Activated CD4-positive, alpha-beta T cell treated with anti-CD3 and anti-CD28 coated beads for 48 hours (primary cell): ENCODE measurements at regions not wholly inside any gene's neighbourhood (a gene's known extent, or its start where the extent isn't known, plus 50 kb on each side); places are given as distances from the start of the nearest gene placed in this dataset.
"Not testable (repeated sequence)": the region's sequence is repeated elsewhere in the genome, so short reads cannot be mapped to it uniquely, and the experiment has no call there.

Source experiments
- DNase-seq: peaks from one replicate; pipeline ENCODE4 v3.0.0-alpha.2; 2020

DNA sequence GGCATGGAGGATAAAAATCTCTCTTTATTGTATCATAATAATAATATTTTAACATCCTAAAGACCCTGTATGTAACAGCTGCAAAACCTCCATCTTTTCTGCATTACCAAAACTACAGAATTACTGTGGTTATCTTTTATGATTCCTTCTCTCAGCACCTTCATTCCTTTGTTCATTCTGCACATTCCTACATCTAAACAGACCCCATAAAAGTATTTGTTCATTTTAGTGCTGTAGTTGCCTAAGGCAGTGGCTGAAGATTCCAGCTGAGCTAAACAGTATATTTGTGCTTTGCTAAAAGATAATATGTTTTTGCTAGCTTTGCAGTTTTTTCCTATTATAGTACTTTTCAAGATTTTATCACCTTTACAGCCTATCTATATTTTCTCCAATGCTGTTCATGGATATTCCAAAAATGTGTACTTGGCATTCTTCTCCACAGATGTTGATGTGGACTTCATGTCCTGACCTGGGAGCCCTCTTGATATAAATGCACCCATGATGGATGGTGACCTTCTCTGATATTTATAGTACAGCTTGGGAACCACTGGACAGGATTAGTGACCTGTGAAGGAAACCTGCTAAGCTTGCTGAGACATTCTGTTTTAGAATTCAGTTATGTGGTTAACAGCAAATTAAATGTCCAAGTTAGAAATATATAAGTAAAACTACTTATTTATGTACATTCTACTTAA, 2832.9 kb upstream of the PCDH20 start:
- DNase-seq, result no peak

DNA sequence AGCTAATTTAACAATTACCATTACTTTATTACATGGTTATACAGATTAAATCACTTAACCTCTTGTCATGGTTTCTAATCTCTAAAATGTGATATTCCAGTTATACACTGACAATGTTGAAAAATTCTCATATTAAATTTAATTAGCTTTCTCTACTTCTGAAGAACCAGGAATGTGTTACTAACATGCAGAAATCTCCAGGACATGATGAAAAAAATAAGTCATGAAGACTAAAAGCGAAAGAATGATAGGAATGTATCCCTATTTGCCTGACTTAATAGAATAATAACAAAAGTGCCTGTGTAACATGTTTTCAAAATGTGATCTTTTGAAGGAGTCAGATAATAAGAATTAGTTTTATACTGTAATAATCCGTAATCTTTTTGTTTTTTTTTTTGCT, 2823.7 kb upstream of the PCDH20 start:
- DNase-seq, result no peak

DNA sequence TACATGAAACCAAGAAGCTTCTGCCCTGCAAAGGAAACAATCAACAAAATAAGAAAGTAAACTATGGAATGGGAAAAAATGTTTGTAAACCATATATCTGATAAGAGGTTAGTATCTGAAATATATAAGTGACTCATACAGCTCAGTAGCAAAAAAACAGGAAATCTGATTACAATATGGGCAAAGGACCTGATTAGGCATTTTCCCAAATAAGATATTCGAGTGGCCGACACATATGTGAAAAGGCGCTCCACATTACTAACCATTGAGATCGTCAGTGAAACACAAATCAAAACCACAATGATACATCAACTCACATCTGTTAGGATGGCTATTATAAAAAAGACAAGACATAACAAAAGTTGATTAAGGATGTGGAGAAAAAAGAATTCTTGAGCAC, 2818.6 kb upstream of the PCDH20 start:
- DNase-seq, result no peak

DNA sequence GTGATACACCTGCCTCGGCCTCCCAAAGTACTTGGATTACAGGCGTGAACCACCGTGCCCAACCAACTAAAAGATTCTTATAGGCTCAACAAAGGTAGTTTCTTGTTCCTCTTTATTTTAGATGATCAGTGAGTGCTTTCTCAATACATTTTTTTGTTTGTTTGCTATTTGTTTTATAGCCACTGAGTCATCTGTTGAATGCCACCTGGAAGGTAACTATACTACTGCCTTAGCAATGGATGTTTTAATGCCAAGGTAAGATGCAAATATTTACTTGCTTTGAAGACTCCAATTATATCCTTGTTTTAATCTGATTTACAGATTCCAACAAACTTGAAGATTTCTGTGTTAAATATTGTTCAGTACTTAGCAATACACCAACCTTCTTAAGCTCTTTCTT, 2807.4 kb upstream of the PCDH20 start:
- DNase-seq, result no peak

DNA sequence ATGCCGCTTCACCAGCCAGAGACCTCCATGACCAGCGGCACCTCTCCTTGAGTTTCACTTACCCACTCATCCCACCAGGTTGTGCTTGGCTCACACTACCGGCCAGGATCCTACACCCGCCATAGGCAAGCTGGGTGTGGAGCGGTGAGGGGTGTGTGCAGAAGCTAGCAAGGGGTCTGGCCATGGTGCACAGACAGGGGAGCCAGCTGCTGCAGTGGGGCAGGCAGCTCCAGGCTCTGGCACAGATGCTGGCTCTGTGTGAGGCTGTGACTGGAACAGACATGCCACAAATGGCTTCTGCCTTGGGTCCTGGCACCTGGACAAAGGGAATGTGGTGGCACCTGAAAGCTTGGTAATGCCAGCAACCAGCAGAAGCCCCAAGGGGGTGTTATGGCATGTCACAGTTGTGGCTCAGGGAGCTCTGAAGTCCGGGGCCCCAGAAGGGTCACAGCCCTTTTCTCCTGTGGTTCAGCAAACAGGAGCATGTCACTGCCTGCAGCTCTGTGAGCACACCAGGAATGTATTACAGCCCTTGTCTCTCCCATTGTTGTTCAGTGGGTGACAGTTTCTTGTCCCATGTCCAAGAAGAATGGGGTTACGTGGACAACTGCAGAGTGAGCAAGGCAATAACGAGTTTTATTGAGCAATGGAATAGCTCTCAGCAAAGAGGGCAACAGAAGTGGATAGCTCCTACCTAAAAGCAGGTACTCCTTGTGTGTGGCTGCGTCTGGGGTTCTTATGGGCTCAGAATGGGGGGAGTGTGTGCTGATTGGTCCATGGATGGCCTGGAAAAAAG, 2791.0 kb upstream of the PCDH20 start:
- DNase-seq, result no peak

DNA sequence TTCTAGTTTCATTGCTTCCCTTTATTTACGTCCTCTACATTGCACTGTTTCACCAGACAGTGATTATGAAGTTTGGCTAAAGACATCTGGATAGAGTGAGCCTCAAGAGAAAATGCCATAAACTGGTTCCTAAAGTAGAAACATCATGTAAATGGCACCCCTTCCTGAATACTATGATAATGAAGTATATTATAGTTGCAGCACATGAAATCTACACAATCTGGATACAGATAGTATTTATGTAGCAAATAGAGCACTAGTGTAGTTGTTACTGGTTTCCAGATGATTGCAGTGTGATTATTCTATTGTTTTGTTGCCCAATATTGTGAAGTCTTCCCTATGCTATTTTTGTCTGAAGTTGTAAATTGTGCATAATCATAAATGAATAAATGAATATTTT, 2786.9 kb upstream of the PCDH20 start:
- no peak for DNase-seq

DNA sequence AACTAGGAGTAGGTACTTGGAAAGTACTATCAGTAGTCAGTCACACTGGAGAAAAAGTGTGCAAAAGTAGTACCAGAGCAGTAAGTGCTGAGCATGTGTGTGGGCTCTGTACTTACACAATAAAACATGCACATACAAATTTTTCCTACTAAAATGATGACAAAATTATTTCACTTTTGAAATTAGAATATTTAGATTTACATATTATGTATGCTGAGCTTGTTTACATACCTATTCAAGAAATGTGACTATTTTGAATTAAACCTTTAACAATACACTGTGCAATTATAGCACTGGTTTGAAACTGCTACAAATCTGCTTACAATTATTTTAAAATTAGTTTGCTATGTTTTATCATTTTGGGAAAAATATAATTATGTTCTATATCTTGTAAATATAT, 2781.6 kb upstream of the PCDH20 start:
- DNase-seq, result no peak

DNA sequence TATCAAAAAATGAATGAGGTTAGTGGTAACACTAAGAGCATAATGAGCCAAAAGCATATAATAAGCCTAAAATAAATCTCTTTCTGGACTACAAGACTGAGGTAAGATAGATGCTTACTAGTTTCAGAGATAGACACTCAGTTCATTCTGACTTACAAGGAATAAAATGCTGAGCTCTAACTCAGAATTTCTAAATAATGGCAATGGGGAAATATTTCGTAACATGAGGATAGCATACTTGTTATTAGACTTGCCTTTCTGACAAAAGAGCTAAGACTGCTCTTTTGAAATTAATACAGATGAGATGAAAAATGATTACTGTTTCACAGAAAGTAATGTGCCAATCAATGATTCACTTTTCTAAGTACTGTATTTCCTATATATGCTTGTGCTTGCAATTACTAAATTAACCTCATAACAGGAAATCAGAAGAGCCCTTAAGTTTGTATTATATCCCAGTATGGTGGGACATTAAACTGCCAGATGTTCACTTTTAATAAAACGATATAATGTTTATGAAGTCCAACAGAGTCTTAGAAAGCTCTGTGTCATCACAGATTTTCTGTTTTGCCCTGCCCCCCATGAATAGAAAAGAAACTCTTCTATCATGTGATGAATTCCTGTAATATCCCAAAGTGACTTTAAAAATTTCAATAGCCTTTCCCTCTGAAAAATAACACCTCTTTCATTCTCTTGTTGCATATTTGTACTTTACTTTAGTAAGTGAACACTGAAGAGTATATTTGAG, 2771.0 kb upstream of the PCDH20 start:
- DNase-seq, result no peak

DNA sequence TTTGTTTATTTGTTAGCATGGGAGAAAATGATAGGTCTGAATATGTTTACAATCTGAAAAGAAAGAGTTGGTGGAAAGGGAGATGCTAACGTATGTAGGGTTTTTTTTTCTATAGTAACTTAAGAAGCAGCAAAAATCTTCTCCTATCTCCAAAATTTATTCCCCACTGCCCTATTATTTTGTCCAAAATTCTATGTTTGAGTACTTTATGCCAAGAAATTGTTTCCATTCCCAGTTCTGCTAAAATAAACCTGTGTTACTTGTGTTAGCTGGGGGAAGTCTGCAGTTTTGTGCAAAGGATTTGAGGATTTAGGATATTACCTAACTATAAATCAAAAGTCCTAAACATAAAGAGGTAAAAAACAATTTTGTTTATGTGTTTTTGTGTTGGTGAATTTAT, 2770.4 kb upstream of the PCDH20 start:
- no peak for DNase-seq

DNA sequence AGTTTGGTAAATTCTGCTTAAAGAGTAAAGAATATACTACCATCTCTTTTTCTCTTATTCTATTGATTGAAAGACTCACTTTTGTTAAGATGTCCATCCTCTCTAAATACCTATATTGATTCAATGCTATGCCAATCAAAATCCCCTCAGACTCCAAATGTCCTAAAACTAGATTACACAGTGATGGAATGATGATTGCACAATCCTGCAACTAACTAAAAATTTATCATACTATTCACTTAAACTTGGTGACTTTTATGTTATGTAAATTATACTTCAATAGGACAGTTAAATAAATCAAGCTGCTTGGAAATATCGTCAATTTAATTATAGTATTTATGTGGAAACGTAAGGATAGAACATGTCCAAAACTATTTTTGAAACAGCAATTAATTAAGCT, 2765.1 kb upstream of the PCDH20 start:
- no peak for DNase-seq

DNA sequence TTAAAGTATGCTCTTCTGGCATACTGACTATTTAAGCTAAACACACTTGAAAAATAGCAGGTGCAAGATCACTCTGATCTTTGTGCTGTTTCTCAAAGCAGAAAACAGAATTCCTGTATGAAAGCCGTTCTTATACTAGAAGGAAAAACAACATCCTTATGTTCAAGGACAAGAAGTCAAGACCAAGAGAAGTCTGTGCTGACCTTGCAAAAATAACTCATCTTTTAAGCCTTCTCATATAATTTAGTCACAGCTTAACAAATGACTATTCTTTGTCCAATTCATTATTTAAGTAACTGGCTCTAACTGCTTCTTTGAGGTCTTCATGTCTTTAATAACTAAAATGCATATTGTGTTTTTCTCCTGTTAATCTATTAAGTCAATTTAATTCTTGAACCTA, 2750.2 kb upstream of the PCDH20 start:
- no peak for DNase-seq

DNA sequence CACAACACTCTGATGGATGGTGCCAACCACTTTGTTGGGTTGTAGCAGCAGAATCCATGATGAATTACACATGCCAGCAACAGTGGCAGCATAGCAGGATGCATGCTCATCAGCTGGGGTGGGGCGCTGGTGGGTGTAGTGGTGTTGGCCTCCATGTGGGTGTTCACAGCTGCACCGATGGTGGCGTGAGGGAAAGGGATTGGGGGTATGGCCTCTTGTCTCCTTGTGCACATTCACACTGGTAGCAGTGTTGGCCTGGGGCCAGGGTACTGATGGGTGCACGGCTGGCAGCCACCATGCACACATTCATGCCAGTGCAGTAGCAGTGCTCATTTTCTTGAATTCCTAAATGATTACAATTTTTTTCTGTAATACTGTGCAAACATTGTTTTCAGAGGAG, 2748.8 kb upstream of the PCDH20 start:
- DNase-seq, result no peak

DNA sequence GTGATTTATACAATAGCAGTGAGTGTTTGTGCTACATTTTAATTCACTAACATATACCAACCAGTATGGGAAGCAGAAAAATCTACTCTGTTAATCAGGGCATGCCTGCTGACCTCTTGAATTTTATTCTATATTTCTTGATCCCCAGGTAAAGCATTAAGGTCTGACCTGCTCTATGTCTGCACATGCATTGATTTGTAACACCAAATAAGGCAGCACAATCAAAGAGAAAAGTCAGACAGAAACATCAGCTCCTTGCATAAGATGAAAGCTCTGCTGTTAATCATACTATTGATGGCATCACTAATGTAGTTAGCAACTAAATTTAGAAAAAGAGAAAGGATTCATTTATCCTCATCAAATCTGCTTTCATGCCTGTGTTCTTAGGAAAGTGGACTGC, 2744.8 kb upstream of the PCDH20 start:
- no peak for DNase-seq

DNA sequence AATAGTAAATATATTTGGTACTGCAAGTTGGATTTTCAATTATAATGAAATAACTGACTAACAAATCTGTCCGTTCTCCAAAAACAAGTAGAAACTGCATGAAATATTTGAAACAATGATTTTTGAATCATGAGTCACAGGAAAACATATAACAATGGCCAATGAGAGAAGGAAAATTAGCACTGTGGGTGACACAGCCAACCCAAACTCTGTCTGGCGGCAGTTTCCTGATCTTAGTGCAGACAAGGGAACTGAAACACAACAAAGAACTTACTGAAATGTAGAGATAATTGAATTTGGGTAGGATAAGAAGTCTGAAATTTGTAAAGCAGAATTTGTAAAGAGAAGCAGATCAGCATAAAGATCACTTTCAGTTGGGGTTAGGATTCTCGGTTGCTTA, 2743.3 kb upstream of the PCDH20 start:
- DNase-seq, result no peak

DNA sequence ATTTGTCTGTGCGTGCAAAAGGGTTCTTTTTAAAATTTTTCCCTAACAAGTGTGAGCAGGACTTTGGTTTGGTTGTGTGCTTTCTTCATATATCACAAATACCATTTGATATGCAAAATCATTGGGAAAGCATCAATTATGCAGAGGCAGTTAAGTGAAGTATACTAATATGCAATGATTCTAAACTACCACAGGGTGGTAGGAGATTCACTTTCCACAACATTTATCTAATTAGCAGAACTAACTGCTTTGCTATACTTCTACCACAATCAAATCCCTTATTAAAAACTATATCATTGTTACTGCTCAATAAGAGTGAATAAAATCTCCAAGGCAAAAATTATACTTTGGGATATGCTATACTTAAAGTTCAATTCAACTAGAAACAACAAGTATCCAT, 2738.9 kb upstream of the PCDH20 start:
- DNase-seq, result no peak

DNA sequence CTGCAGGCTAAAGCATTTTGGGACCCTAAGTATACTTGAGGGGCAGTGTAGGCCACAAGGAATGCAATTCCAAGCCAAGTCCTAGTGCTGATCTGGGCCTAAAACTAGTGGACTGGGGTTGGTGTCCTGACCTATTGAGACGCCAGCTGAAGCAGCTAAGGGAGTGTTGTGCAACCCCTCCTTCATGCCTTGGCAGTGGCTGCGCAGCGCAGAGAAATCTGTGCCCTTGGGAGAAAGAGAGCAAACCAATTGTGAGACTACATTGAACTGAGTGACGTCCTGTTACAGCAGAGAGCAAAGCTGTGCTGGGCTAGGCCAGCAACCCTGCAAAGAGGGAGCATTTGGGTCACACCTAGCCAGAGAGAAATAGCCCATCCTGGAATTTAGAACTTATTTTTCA, 2715.0 kb upstream of the PCDH20 start:
- DNase-seq, result no peak

DNA sequence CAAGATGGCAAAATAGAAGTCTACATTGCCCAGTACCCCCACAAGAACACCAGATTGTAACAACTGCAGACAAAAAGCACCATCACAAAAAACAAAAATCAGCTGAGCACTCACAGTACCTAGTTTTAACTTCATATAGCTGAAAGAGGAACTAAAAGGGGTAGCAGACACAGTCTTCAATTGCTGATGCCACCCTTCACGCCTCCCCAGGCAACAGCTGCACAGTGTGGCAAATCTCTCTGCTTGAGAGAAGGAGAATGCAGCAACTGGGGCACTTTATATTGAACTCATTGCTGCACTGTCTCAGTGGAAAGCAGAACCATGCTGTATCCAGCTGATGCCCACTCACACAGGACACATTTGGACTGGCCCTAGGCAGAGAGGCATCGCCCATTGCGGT, 2714.5 kb upstream of the PCDH20 start:
- no peak for DNase-seq

DNA sequence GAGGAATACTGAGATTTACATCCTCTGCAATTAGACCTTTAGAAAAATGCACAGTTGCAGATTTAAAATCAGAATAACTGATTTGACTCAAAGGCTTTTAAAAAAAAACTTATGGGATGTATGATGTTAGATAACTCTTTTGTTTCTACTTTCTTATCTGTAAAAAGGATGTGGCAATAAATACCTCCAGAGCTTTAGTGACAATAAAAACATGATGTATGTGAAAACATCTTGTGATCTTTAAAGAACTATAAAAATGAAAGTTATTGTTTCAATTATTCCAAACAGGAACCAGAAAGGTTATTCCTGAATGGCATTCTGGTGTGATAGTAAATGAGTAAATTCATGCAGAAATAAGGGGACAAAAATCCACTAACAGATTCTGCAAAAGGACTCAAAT, 2712.2 kb upstream of the PCDH20 start:
- no peak for DNase-seq

DNA sequence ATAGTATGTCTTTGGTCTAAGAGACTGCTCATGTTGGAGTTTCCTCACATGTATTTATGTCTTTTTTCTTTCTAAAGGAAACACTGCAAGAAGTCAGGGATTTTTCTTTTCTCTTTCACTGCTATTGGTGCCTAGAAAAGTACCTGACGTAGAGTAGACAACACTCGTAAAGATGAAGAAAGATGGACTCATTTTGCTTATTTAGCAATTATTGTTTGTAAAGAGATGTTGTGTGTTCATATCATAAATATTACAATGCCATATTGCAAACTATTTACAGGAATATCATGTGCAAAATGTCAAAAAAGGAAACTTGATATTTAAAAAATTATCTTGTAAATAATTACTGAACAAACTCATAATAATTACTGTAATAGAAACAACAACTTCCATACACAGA, 2711.5 kb upstream of the PCDH20 start:
- DNase-seq, result no peak

DNA sequence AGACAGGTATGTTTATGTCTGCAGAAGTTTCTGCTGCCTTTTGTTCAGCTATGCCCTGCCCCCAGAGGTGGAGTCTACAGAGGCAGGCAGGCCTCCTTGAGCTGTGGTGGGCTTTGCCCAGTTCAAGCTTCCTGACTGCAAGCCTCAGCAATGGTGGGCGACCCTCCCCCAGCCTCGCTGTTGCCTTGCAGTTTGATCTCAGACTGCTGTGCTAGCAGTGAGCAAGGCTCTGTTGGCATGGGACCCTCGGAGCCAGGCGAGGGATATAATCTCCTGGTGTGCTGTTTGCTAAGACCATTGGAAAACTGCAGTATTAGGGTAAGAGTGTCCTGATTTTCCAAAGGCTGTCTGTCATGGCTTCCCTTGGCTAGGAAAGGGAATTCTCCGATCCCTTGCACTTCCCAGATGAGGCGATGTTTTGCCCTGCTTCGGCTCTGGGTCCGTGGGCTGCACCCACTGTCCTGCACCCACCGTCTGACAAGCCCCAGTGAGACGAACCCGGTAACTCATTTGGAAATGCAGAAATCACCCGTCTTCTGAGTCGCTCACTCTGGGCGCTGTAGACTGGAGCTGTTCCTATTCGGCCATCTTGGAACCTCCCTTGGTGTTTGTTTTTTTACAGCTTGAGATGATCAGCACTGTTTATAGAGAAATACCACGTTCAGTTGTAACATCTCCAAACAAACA, 2705.5 kb upstream of the PCDH20 start:
- not testable (repeated sequence) for DNase-seq

DNA sequence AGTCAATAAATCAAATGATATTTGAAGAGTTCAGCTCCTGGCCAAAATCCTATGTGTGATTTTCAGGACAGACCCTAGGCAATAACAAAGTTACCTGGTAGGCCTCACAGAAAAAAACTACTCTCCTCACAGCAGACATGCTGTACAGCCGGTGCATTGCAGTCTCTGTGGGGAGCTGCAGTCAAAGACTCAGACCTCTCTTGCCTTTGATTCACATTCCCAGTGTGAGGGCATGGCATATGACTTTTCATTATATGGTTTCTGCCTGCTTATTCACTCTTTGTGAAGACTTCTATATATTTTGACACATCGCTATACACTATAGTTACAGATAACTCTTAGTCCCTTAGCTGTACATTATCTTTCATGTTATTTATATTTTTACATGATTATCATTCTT, 2684.3 kb upstream of the PCDH20 start:
- no peak for DNase-seq

DNA sequence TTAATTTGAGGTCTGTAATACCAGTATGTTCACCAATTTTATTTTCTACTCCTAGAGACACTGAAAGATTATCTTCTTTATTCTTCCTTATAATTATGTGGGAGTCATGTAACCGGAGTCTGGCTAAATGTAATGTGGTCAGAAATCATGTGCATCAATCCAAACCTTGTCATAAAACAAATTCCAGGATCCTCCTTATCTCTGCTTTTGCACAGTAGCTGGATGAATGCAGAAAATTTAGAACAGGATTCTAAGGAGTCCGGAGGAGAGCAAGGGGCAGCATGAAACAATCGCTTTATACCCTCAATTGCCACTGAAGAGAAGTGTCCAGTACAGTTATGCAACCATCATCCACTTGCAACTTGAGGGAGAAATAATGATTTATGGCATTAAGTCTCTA, 2674.7 kb upstream of the PCDH20 start:
- DNase-seq, result no peak

DNA sequence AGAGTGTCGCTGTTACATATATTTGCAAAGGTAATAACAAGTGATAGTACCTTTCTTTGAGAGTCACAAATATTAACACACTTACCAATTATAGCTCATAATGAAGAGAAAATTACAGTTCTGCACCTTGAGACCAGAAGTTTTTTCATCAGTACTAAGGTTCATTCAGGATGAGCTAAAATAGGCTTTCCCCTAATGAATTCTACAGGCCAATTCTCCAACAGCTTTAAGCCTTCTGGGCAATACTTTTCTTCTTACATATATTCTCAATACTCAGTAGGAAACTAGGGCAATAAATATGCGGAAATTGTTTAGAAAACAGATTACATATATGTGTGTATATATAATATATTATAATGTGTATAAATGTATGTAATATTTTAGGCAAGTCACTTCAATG, 2672.8 kb upstream of the PCDH20 start:
- no peak for DNase-seq

DNA sequence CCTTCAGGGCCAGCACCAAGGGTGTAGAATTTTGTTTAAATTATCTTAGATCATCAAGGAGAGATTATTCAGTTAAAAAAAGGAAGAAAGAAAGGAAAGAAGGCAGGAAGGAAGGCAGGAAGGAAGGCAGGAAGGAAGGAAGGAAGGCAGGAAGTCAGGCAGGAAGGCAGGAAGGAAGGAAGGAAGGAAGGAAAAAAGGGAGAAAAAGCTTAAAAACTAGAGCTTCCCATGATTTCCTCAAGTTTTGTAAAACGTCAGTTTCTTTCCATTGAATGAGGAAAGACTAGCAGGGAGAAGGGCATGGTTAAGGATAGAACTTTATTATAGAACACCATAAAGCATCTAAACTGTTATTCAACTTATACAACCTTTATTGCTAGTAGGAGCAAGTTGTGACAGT, 2672.0 kb upstream of the PCDH20 start:
- no peak for DNase-seq
